ENCODE measurements at regions not wholly inside any gene's neighbourhood (a gene's known extent, or its start where the extent isn't known, plus 50 kb on each side); places are given as distances from the start of the nearest gene placed in this dataset.

- TF ChIP-seq POLR2AphosphoS5 (IDR thresholded peaks at IDR 0.05) (no peak), EP300 (IDR thresholded peaks at IDR 0.05) (no peak), CTCF (IDR thresholded peaks at IDR 0.05) (no peak), POLR2A (IDR thresholded peaks at IDR 0.05) (no peak)
- DNase-seq (ENCODE audit: low spot score in 2 of 2) = no peak
- Histone ChIP-seq H3K27ac (no peak overlapping the region), H3K27me3 (no peaks in the 10 kb centered on the region), H3K4me3 (no peak overlapping the region), H3K36me3 (no peaks in the 10 kb centered on the region), H3K4me1 (no peaks in the 10 kb centered on the region), H3K9me3 (no peaks in the 10 kb centered on the region)
Measured at GRCh38 chr12:59381106-59381505, 214.7 kb upstream of the SLC16A7 start.

- no peak overlapping the region for H3K4me3 ChIP-seq
- TF ChIP-seq POLR2AphosphoS5 (IDR thresholded peaks at IDR 0.05) (no peak), CTCF (IDR thresholded peaks at IDR 0.05) (no peak), EP300 (IDR thresholded peaks at IDR 0.05) (no peak), POLR2A (IDR thresholded peaks at IDR 0.05) (no peak)
- DNase-seq (ENCODE audit: low spot score in 2 of 2) = no peak
- H3K27ac ChIP-seq = no peak overlapping the region
- 92% methylated on average over 4 of the region's 4 CpGs for WGBS
- no peaks in the 10 kb centered on the region for H3K36me3 ChIP-seq
- H3K9me3 ChIP-seq = no peaks in the 10 kb centered on the region
- no peaks in the 10 kb centered on the region for H3K27me3 ChIP-seq
- H3K4me1 ChIP-seq = no peaks in the 10 kb centered on the region
Measured at GRCh38 chr12:59375633-59376032, 220.2 kb upstream of the SLC16A7 start.

GRCh38 chr12:59374783-59375182 lies 221.0 kb upstream of the SLC16A7 start:
- no peaks in the 10 kb centered on the region for H3K36me3 ChIP-seq
- H3K4me3 ChIP-seq = no peak overlapping the region
- DNase-seq (ENCODE audit: low spot score in 2 of 2) = no peak
- H3K4me1 ChIP-seq = no peaks in the 10 kb centered on the region
- WGBS = 70% methylated on average over 1 of the region's 1 CpG
- H3K27me3 ChIP-seq = no peaks in the 10 kb centered on the region
- no peak overlapping the region for H3K27ac ChIP-seq
- TF ChIP-seq POLR2A (IDR thresholded peaks at IDR 0.05) (no peak), POLR2AphosphoS5 (IDR thresholded peaks at IDR 0.05) (no peak), CTCF (IDR thresholded peaks at IDR 0.05) (no peak), EP300 (IDR thresholded peaks at IDR 0.05) (no peak)
- no peaks in the 10 kb centered on the region for H3K9me3 ChIP-seq

- Histone ChIP-seq H3K27me3 (no peaks in the 10 kb centered on the region), H3K4me3 (no peak overlapping the region), H3K9me3 (no peaks in the 10 kb centered on the region), H3K4me1 (no peaks in the 10 kb centered on the region), H3K27ac (no peak overlapping the region), H3K36me3 (no peaks in the 10 kb centered on the region)
- 65% methylated on average over 3 of the region's 3 CpGs for WGBS
- no peak for DNase-seq (ENCODE audit: low spot score in 2 of 2)
- TF ChIP-seq CTCF (IDR thresholded peaks at IDR 0.05) = no peak
- TF ChIP-seq EP300 (IDR thresholded peaks at IDR 0.05) = no peak
- TF ChIP-seq POLR2AphosphoS5 (IDR thresholded peaks at IDR 0.05) = no peak
- no peak for TF ChIP-seq POLR2A (IDR thresholded peaks at IDR 0.05)
Measured at GRCh38 chr12:59372956-59373355, 222.9 kb upstream of the SLC16A7 start.

- 91% methylated on average over 3 of the region's 3 CpGs for WGBS
- H3K27me3 ChIP-seq = no peaks in the 10 kb centered on the region
- no peak for TF ChIP-seq CTCF (IDR thresholded peaks at IDR 0.05)
- no peak for TF ChIP-seq POLR2AphosphoS5 (IDR thresholded peaks at IDR 0.05)
- TF ChIP-seq EP300 (IDR thresholded peaks at IDR 0.05) = no peak
- no peak for TF ChIP-seq POLR2A (IDR thresholded peaks at IDR 0.05)
- no peak overlapping the region for H3K4me3 ChIP-seq
- no peak overlapping the region for H3K27ac ChIP-seq
- no peaks in the 10 kb centered on the region for H3K9me3 ChIP-seq
- DNase-seq (ENCODE audit: low spot score in 2 of 2) = no peak
- H3K36me3 ChIP-seq = no peaks in the 10 kb centered on the region
- no peaks in the 10 kb centered on the region for H3K4me1 ChIP-seq
Measured at GRCh38 chr12:59370933-59371332, 224.9 kb upstream of the SLC16A7 start.
